HepG2 (cell line): ENCODE measurements at regions not wholly inside any gene's neighbourhood (a gene's known extent, or its start where the extent isn't known, plus 50 kb on each side); places are given as distances from the start of the nearest gene placed in this dataset.
"Not testable (repeated sequence)": the region's sequence is repeated elsewhere in the genome, so short reads cannot be mapped to it uniquely, and the experiment has no call there.

ENCODE experiments used
- ATAC-seq: fragments of 200-7000 bp; cut with Tn5 transposase; 3 replicates; pipeline ENCODE4 v1.9.1; 2020; ENCODE audit warnings: mild to moderate bottlenecking, moderate library complexity
- BruUV-seq: library from RNA; stranded (reverse); fragments of 400-500 nt; replicated peaks from 2 replicates; lab custom pipeline; 2021; lab: Mats Ljungman, UMichigan
- CTCF ChIA-PET: fragments of 300-600 bp; formaldehyde crosslinking; extraction: SDS; loops from one replicate; lab custom pipeline; 2021; ENCODE audit warnings: low total read pairs, inconsistent platforms, low intra/inter-chr PET ratio; lab: Yijun Ruan, JAX
- POLR2A ChIA-PET: fragments of 350-600 bp; sonication (Branson Sonifier 250); formaldehyde crosslinking; loops from one replicate; lab custom pipeline; 2020; ENCODE audit warnings: antibody characterized with exemption, inconsistent platforms; lab: Yijun Ruan, JAX
- DNase-seq: peaks from one replicate; pipeline ENCODE4 v3.0.0-alpha.2; 2015; ENCODE audit warnings: low spot score
- FAIRE-seq: peaks from 3 replicates; lab custom pipeline; 2011; peaks lifted over from hg19 to GRCh38; lab: Jason Lieb, UNC
- H2AFZ ChIP-seq: one replicate; pipeline ENCODE4 v1.6.1; 2011; ENCODE audit warnings: low read length, inconsistent platforms
- H3K27ac ChIP-seq: fragments of 300-600 bp; 3 replicates; pipeline ENCODE4 v1.8.0; 2011; ENCODE audit warnings: mixed run types, mild to moderate bottlenecking, mixed read lengths, low read length, inconsistent platforms; ENCODE audit not compliant: insufficient read depth; ENCODE audit errors: extremely low read length
- H3K27me3 ChIP-seq, 2 experiments: fragments of 200-600 bp in 1 of 2; 2 replicates in 1 of 2; 3 replicates in 1 of 2; pipeline versions ENCODE4 v1.6.0 to v1.8.0; 2011; ENCODE audit warnings: low read length in 2 of 2, mild to moderate bottlenecking in 2 of 2, moderate library complexity in 2 of 2, inconsistent platforms in 1 of 2; ENCODE audit not compliant: insufficient read depth in 2 of 2, control insufficient read depth in 1 of 2
- H3K36me3 ChIP-seq, 2 experiments: fragments of 200-600 bp in 1 of 2; replicated peaks in 1 of 2; 2 replicates in 1 of 2; 3 replicates in 1 of 2; pipeline versions ENCODE4 v1.5.1 to v1.8.0; 2011; ENCODE audit warnings: low read length in 2 of 2, inconsistent platforms in 1 of 2; ENCODE audit not compliant: insufficient read depth in 2 of 2, control insufficient read depth in 1 of 2
- H3K4me1 ChIP-seq: 2 replicates; pipeline ENCODE4 v1.5.1; 2012; ENCODE audit warnings: low read length, inconsistent platforms; ENCODE audit not compliant: insufficient read depth
- H3K4me2 ChIP-seq: 2 replicates; pipeline ENCODE4 v1.6.0; 2011; ENCODE audit warnings: low read depth, low read length, inconsistent platforms
- H3K4me3 ChIP-seq, 3 experiments: fragments of 200-600 bp in 1 of 3; sonication (generic), shearing (Covaris generic) in 1 of 3; replicated peaks in 1 of 3; 2 replicates each; pipeline ENCODE4 v1.5.1; 2011 to 2016; ENCODE audit warnings: low read length in 3 of 3, inconsistent platforms in 2 of 3, low read depth in 2 of 3, mild to moderate bottlenecking in 2 of 3, control low read depth in 1 of 3, mixed read lengths in 1 of 3; ENCODE audit not compliant: insufficient read depth in 1 of 3
- H3K79me2 ChIP-seq: one replicate; pipeline ENCODE4 v1.6.1; 2011; ENCODE audit warnings: low read length, inconsistent platforms; ENCODE audit not compliant: insufficient read depth
- H3K9ac ChIP-seq: 2 replicates; pipeline ENCODE4 v1.6.0; 2011; ENCODE audit warnings: mild to moderate bottlenecking, low read depth, low read length, inconsistent platforms; ENCODE audit not compliant: insufficient read depth
- H3K9me3 ChIP-seq: 2 replicates; pipeline ENCODE4 v1.5.1; 2012; ENCODE audit warnings: mild to moderate bottlenecking, low read length
- H4K20me1 ChIP-seq: 2 replicates; pipeline ENCODE4 v1.6.0; 2011; ENCODE audit warnings: inconsistent platforms, mild to moderate bottlenecking, low read length, moderate library complexity; ENCODE audit not compliant: insufficient read depth
- CEBPB ChIP-seq: IDR thresholded peaks from 2 replicates; pipeline ENCODE4 v1.6.1; 2011; ENCODE audit warnings: low read depth, low read length, improper control_type of control experiment, borderline replicate concordance
- GPBP1L1 ChIP-seq: sonication (generic); formaldehyde crosslinking; IDR thresholded peaks from 2 replicates; pipeline ENCODE4 v1.5.0; 2020; ENCODE audit warnings: mild to moderate bottlenecking, missing genetic modification reagents
- GTF2F1 ChIP-seq: fragments of 150-350 bp; IDR thresholded peaks from 2 replicates; pipeline ENCODE4 v1.6.1; 2014; ENCODE audit warnings: low read length
- MAFF ChIP-seq: IDR thresholded peaks from 2 replicates; pipeline ENCODE4 v1.6.1; 2011; ENCODE audit warnings: low read depth, low read length, improper control_type of control experiment
- MAFK ChIP-seq, 2 experiments: IDR thresholded peaks in 1 of 2; conservative IDR thresholded peaks in 1 of 2; 2 replicates each; pipeline ENCODE4 v1.6.1; 2011; ENCODE audit warnings: improper control_type of control experiment in 2 of 2, low read length in 2 of 2
- PCBP2 ChIP-seq: fragments of 200-400 bp; formaldehyde crosslinking; optimal IDR thresholded peaks from 2 replicates; pipeline ENCODE3; 2018; ENCODE audit warnings: low read length, low read depth; ENCODE audit not compliant: poor library complexity, severe bottlenecking
- ZNF281 ChIP-seq: sonication (generic); formaldehyde crosslinking; IDR thresholded peaks from 2 replicates; pipeline ENCODE4 v1.4.0; 2020; ENCODE audit warnings: missing genetic modification reagents, borderline replicate concordance
- WGBS: methylation state at CpG from one replicate; pipeline ENCODE4 v1.1.6; 2017; ENCODE audit warnings: low lambda C conversion rate; 5-methylcytosine and 5-hydroxymethylcytosine counted together
- in situ Hi-C: cut with HindIII; loops from 2 replicates; pipeline ENCODE4 v1.10.0; 2017; ENCODE audit warnings: low pct_unique_long_range_greater_than_20kb; ENCODE audit not compliant: extremely low pct_ligation_motif_present
- intact Hi-C: fragments of 100-400 bp; cut with micrococcal nuclease; formaldehyde crosslinking; loops from one replicate; pipeline ENCODE4 v1.10.0; 2022; ENCODE audit not compliant: unreplicated experiment

- in situ Hi-C loops, BruUV-seq, H2AFZ ChIP-seq, POLR2A ChIA-PET, DNase-seq, CTCF ChIA-PET, H3K36me3 ChIP-seq, H3K27me3 ChIP-seq, H3K9ac ChIP-seq, ATAC-seq, FAIRE-seq: not testable (repeated sequence)
- peak; percentile 15; the same call in 1 of the 2 replicates for TF ChIP-seq ZNF281
- TF ChIP-seq, all 625 proteins: peak for 1; not testable (repeated sequence) for 624
- H3K9me3 ChIP-seq: peaks cover 16% of the 10 kb centered on the region
- intact Hi-C loops, H3K4me1 ChIP-seq, H3K4me3 ChIP-seq, H4K20me1 ChIP-seq, H3K27ac ChIP-seq, H3K79me2 ChIP-seq, H3K4me2 ChIP-seq: not testable (repeated sequence)
- WGBS: 74% methylated on average over 19 of the region's 21 CpGs
Observed at GRCh38 chr4:10828918-10829538, 144.5 kb upstream of the CLNK start.

- ChIA-PET POLR2A (no interaction called here), CTCF (no interaction called here)
- Histone ChIP-seq H2AFZ (no peak overlapping the region), H3K4me1 (no peaks in the 10 kb centered on the region), H3K27me3 (no peaks in the 10 kb centered on the region; a peak in 1 of 5 replicates), H3K4me3 (no peak overlapping the region), H4K20me1 (no peaks in the 10 kb centered on the region), H3K27ac (no peak overlapping the region), H3K79me2 (no peaks in the 10 kb centered on the region), H3K36me3 (no peaks in the 10 kb centered on the region), H3K4me2 (no peak overlapping the region), H3K9me3 (no peaks in the 10 kb centered on the region), H3K9ac (no peak overlapping the region)
- DNase-seq (no peak), FAIRE-seq (no peak), ATAC-seq (no peak)
- intact Hi-C loops (no loop called here), in situ Hi-C loops (no loop called here)
- 7% methylated on average over 3 of the region's 3 CpGs for WGBS
- TF ChIP-seq GTF2F1 (no peak), MAFK (conservative IDR thresholded peaks at IDR 0.05 in 1 of 2, IDR thresholded peaks at IDR 0.05 in 1 of 2; ENCODE audit: low read length in 2 of 2) (peak; percentile 50 to 64; a peak in 3 of 4 replicates), CEBPB (no peak), GPBP1L1 (CRISPR knock-in tag) (no peak), MAFF (peak; percentile 44; the same call in 1 of the 2 replicates), PCBP2 (no peak)
- BruUV-seq: no TSS peak
Observed at GRCh38 chr4:10821826-10822225, 137.3 kb upstream of the CLNK start.
